ENCODE measurements at regions not wholly inside any gene's neighbourhood (a gene's known extent, or its start where the extent isn't known, plus 50 kb on each side); places are given as distances from the start of the nearest gene placed in this dataset.
"Not testable (repeated sequence)": the region's sequence is repeated elsewhere in the genome, so short reads cannot be mapped to it uniquely, and the experiment has no call there.

GRCh38 chr10:80750268-80750667, 212.6 kb downstream of the SH2D4B start:
- no peak for DNase-seq (ENCODE audit: low read depth in 1 of 2, low spot score in 1 of 2)

DNA sequence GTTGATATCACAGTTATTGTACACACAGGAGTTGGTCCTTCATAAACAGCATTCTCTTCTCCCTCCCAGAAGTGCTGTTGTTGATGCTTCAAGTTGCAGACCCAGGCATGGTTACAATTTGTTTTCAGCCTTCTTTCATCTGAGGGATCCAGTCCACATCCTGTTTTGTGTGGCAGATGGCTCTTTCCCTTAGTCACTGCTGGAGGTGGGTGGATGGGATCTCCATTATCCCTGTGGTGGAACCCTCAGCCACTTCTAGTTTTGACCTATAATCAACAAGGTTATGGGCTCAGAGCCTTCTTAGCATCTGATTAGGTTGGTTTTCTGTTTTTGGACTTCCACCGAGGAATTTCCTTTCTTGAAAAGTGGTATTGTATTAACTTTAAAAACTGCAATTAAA, 214.2 kb downstream of the SH2D4B start:
- DNase-seq (ENCODE audit: low read depth in 1 of 2, low spot score in 1 of 2), result no peak

DNA sequence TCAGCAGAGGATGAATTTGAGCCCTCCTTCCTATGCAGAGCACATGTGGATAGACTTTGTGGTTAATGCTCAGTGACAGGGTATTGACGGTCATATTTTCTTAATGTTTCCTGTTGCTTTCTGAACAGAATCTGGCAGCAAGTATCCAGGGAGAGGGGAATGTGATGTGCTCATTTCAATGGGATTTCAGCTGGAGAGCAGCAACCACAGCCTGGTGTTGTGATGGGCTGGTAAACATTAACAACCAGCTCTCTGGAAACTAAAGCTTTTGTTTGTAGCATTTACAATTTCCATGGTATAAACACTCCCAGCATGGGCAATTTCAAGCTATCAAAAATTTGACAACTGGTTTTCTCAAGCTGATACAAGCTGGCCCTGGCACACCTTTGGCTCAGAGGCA, 215.9 kb downstream of the SH2D4B start:
- DNase-seq (ENCODE audit: low read depth in 1 of 2, low spot score in 1 of 2), result no peak

GRCh38 chr10:80755893-80756292, 218.2 kb downstream of the SH2D4B start:
- DNase-seq (ENCODE audit: low read depth in 1 of 2, low spot score in 1 of 2), result no peak

- DNase-seq (ENCODE audit: low read depth in 1 of 2, low spot score in 1 of 2), result no peak
These were observed 222.0 kb downstream of the SH2D4B start for GRCh38 chr10:80759693-80760092.

- no peak for DNase-seq (ENCODE audit: low read depth in 1 of 2, low spot score in 1 of 2)
These were observed 223.2 kb downstream of the SH2D4B start for GRCh38 chr10:80760914-80761371.

DNA sequence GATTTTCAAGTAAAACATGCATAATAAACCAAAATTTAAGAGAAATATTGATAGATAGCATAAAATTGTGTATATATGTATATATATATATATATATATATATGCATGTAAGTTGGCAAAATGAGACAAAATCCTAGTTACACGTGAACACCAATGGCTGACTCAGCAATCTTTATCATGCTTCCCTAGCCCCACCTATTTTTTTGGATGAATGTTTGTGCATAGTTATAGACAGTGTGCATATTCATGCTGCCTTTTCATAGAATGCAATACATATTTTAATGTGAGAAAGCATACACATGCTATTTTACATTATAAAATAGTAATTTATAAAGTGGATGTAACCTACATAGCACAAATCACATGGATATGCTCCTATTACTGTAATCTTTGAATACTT, 230.3 kb downstream of the SH2D4B start:
- DNase-seq (ENCODE audit: low read depth in 1 of 2, low spot score in 1 of 2), result no peak

- DNase-seq (ENCODE audit: low read depth in 1 of 2, low spot score in 1 of 2), result no peak
These were observed 232.0 kb downstream of the SH2D4B start for GRCh38 chr10:80769700-80770160.

DNA sequence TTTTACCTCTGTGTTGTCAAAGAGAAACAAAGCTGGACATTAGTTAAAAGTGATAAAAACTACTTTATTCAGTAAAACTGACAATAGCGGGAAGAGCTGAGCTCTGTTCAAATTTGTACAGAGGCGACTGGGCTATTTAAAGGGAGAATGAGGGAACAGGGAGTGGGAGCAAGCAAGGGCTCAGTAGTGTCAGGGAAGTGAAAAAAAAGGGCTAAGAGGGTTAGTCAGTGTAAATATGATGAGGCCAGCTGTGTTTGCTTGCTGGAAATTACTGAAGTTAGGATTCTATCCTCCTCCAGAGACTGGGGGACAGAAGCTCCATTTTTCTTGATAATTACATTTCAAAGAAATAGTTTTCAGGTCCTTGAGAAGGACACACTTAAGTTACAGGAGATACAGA, 232.5 kb downstream of the SH2D4B start:
- no peak for DNase-seq (ENCODE audit: low read depth in 1 of 2, low spot score in 1 of 2)

GRCh38 chr10:80771285-80771684, 233.6 kb downstream of the SH2D4B start:
- DNase-seq (ENCODE audit: low read depth in 1 of 2, low spot score in 1 of 2), result no peak

DNA sequence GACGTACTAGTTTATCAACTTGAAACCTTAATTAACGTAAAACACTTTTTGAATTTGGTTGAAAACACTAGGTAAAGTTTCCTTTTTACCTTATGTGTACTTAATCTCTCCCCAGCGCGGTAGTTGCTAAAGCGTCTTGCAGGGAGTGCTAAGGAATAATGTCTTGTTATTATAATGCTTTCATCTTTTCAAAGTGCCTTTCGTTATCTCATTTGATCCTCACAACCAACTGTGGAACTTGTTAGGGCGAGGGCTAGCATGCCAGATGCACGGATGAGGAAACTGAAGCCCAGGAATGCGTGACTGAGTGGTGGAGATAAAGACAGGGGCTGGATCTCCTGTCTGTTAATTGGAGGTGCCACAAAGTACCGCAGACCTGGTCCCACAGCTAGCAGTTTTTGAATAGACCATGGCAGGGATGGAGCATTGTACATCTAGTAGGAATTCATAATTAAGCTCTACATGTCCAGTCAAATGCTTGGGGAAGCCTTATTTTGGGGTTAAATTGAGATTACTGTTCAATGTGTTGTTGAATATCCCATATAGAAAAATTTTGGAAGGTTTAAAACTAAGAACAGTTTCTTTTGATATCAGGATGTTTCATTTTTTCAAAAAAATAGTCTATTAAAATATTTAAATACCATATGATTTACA, 234.3 kb downstream of the SH2D4B start:
- no peak for DNase-seq (ENCODE audit: low read depth in 1 of 2, low spot score in 1 of 2)

- no peak for DNase-seq (ENCODE audit: low read depth in 1 of 2, low spot score in 1 of 2)
These were observed 234.9 kb downstream of the SH2D4B start for GRCh38 chr10:80772596-80772995.

GRCh38 chr10:80784695-80785094, 247.0 kb downstream of the SH2D4B start:
- DNase-seq (ENCODE audit: low read depth in 1 of 2, low spot score in 1 of 2), result no peak

DNA sequence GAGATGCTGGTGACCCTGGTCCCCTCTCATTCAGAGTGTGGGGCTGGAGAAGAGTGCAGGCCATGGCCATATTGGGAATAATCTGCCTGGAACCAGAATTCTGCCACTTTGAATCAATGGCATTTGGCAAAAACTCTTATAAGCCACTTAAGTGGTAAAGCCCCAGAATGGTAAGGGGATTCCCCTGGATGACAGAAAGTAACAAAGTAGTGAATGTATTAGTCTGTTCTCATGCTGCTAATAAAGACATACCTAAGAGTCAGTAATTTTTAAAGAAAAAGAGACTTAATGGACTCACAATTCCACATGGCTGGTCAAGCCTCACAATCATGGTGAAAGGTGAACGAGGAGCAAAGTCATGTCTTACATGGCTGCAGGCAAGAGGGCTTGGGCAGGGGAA, 248.6 kb downstream of the SH2D4B start:
- DNase-seq (ENCODE audit: low read depth in 1 of 2, low spot score in 1 of 2), result no peak

GRCh38 chr10:80787952-80788351, 250.2 kb downstream of the SH2D4B start:
- DNase-seq (ENCODE audit: low read depth in 1 of 2, low spot score in 1 of 2), result no peak

DNA sequence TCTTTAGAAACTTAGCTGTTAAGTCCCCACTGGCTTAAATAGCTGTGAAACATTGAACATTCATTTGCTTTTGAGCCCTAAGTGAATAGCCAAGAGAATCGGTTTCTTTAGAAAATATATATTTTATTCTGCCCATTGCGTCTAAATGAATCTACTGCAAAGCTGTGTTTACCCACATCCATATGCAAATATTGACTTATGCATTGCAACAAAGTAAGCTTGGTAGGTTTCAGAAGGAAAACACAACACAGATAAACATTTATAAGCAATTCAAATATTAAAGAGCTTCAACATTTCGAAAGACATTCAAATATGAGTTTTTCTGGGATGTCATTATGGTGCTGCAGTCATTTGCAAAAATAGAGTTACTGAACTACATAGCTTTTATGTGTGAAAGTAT, 257.3 kb downstream of the SH2D4B start:
- no peak for DNase-seq (ENCODE audit: low read depth in 1 of 2, low spot score in 1 of 2)

DNA sequence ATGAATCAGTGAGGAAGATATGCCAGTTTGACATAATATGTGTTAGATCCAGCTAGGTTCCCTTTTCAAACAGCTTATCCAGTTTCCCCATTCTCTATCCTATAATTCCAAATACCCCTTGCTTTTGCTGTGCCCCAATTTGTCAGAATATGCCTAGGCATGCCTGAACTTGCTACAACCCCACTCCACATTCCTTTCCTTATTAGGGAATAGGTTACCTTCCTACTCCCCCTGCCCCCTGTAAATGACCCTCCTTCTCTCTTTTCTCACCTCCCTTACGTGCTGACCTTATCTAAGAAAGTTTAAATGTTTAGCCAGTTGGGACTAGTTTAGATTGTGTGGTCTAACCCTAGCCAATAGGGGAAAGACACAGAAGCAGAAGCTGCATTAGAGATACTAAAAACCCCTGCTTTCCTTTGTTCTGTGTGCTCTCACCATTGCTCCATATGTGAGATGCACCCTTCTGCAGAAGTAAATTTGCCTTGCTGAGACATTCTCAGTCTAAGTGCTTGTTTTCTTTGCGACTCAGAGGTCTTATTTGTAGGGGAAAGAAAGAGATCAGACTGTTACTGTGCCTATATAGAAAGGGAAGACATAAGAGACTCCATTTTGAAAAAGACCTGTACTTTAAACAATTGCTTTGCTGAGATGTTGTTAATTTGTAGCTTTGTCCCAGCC, 267.8 kb downstream of the SH2D4B start:
- no peak for DNase-seq (ENCODE audit: low read depth in 1 of 2, low spot score in 1 of 2)

DNA sequence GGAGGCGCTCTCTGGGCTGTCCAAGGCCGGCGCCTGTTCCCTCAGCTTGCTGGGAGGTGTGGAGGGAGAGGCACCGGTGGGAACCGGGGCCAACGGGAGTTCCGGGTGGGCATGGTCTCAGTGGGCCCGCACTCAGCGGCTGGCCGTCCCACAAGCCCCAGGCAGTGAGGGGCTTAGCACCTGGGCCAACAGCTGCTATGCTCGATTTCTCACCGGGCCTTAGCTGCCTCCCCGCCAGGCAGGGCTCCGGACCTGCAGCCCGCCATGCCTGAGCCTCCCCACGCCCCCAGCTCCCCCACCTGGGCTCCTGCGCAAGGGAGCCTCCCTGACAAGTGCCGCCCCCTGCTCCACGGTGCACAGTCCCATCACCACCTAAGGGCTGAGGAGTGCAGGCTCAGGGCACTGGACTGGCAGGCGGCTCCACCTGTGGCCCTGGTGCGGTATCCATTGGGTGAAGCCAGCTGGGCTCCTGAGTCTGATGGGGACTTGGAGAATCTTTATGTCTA, 276.5 kb downstream of the SH2D4B start:
- DNase-seq (ENCODE audit: low read depth in 1 of 2, low spot score in 1 of 2), result no peak

GRCh38 chr10:80829151-80829550, 291.4 kb downstream of the SH2D4B start:
- DNase-seq (ENCODE audit: low read depth in 1 of 2, low spot score in 1 of 2), result no peak

DNA sequence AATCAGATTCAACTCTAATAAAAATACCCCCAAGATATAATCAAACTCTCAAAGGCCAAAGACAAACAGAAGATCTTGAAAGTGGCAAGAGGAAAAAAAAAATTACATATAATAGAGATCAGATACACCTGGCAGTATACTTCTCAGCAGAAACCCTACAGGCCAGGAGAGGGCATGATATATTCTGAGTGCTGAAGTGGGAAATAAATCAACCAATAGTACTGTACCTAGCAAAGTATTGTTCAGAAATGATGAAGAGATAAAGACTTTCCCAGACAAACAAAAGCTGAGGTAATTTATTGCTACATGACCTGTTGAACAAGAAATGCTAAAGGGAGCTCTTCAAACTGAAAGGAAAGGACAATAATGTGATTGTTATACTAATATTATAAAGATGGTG, 291.9 kb downstream of the SH2D4B start:
- no peak for DNase-seq (ENCODE audit: low read depth in 1 of 2, low spot score in 1 of 2)

DNA sequence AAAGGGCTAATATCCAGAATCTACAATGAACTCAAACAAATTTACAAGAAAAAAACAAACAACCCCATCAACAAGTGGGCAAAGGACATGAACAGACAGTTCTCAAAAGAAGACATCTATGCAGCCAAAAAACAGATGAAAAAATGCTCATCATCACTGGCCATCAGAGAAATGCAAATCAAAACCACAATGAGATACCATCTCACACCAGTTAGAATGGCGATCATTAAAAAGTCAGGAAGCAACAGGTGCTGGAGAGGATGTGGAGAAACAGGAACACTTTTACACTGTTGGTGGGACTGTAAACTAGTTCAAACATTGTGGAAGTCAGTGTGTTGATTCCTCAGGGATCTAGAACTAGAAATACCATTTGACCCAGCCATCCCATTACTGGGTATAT, 295.0 kb downstream of the SH2D4B start:
- not testable (repeated sequence) for DNase-seq (ENCODE audit: low read depth in 1 of 2, low spot score in 1 of 2)

GRCh38 chr10:80855348-80855971, 317.8 kb downstream of the SH2D4B start:
- no peak for DNase-seq (ENCODE audit: low read depth in 1 of 2, low spot score in 1 of 2)

Measured in activated CD4-positive, alpha-beta T cell treated with anti-CD3 and anti-CD28 coated beads, Interleukin-2, amount 50 U/mL, for 24 hours (primary cell).